Left hindlimb (tissue), 1 donor: ENCODE measurements at regions not wholly inside any gene's neighbourhood (a gene's known extent, or its start where the extent isn't known, plus 50 kb on each side); places are given as distances from the start of the nearest gene placed in this dataset.

Experiments
- DNase-seq: peaks from one replicate; pipeline ENCODE4 v3.0.0-alpha.2; 2018

- DNase-seq: no peak
Observed at GRCh38 chr12:28601570-28602058, 411.4 kb downstream of the CCDC91 start.

GRCh38 chr12:28602786-28603185 lies 412.5 kb downstream of the CCDC91 start:
- no peak for DNase-seq

- DNase-seq: no peak
Observed at GRCh38 chr12:28603239-28603638, 413.0 kb downstream of the CCDC91 start.

GRCh38 chr12:28603801-28604200 lies 413.5 kb downstream of the CCDC91 start:
- no peak for DNase-seq

DNA sequence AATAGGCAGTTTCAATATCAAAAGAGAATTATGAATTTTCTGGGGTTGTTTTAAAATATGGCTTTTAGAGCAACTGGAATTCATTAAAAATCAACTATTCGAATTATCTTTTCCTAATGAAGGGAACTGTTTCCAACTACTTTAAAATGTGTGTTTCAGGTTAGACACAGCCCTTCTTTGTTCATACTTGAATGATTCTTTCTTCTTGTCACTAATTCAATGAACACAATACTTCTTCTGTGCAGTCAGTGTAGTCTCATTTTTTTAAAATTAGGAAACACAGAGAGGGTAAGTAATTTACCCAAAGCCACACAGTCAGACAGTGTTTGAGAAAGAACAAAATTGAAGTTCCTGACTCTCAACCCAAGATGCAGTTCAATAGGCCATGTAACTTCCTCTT lies 414.0 kb downstream of the CCDC91 start:
- no peak for DNase-seq

DNA sequence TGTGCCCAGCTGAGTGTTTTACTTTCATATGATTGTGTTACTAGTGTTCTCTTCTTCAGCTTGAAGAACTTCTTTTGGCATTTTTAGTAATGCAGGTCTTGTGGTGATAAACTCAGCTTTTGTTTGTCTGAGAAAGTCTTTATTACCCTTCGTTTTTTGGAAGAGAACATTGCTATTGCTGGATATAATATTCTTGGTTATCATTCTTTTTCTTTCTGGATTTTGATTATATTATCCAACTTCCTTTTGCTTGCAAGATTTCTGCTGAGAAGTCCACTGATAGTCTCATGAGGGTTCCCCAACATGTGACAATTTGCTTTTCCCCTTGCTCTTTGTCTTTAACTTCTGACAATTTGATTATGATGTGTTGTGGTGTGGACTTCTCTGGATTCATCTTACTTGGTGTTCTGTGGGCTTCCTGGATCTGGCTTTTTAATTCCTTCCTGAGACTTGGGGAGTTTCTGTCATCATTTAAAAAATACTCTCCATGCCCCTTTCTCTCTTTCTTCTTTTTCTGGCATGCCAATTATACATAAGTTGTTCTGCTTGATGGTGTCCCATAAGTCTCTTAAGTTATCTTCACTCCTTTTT lies 416.8 kb downstream of the CCDC91 start:
- no peak for DNase-seq

DNA sequence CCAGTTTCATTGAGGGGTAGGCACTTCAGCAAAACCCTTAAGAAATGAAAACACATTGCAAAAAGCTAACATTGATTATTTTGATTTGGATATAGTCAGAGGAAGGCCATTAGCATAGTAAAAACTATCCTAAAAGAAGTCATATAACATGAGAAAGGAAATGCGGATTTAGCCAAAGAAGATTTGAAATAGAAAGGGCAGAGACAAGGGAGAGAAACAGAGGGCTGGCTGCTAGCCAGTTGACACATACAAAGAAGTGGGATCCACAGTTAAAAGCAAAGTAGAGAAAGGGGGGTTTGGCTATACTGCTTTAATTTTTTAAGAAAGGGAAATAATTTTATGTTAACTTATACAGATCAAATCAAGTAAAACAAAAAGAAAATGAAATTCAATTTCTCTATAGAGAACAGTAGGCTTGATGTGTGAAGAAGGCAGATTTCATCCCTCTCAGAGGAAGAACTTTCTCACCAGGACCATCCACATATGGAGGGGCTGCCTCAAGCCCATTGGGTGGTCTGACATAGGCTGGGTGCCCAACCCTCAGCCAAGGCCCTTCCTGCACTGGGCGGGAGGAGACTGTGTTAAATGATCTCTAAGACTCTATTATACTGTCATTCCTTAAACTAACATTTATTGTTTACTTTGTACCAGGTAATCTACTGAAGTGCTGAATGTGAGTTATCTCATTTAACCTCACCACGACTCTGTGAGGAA lies 420.3 kb downstream of the CCDC91 start:
- no peak for DNase-seq

GRCh38 chr12:28611115-28611435 lies 420.8 kb downstream of the CCDC91 start:
- DNase-seq: no peak

- DNase-seq: no peak
Observed at GRCh38 chr12:28611449-28611848, 421.2 kb downstream of the CCDC91 start.

- DNase-seq: no peak
Observed at GRCh38 chr12:28618171-28618570, 427.9 kb downstream of the CCDC91 start.

DNA sequence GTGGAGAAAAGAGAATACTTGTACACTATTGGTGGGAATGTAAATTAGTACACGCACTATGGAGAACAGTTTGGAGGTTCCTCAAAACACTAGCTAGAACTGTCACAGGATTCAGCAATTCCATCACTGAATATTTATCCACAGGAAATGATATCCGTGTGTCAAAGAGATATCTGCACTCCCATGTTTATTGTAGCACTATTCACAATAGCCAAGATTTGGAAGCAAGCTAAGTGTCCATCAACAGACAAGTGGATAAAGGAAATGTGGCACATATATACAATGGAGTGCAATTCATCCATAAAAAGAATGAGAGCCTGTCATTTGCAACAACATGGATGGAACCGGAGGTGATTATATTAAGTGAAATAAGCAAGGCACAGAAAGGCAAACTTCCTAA lies 428.5 kb downstream of the CCDC91 start:
- DNase-seq: no peak

DNA sequence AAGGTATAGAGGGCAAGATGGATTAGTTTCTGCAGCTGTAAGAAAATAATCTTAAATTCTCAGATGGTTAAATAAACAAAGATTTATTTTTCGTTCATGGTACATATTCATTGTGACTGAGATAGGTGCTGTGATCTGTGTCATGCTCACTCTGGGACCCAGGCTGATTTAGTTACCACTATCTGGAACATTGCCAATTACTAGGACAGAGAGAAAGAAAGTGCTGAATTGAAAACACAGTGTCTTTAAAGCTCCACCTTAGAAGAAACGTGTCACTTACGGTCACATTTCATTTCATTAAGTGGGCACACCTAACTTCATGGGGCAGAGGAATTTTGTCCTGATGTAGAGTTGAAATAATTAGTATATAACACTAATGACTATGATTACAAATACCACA lies 430.0 kb downstream of the CCDC91 start:
- DNase-seq: no peak

- DNase-seq: no peak
Observed at GRCh38 chr12:28622406-28622805, 432.1 kb downstream of the CCDC91 start.

DNA sequence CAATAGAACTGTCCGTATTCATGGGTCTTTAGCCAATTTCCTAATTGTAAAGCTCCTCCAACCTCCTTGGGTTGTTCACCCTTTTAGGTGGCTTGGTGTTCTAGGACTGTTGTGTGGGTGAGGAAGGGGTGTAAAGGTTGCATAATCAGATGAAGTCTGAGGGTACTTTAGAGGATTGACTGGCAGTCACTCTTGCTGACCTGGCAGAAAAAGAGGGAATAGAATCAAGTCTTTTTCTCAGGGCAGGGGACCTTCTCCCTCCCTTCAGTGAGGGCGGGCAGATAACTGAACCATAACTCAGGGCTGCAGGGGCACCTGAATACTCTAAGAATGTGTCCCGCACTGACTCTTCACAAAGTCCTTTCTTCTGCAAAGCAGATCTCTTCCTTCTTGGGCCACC lies 436.2 kb downstream of the CCDC91 start:
- DNase-seq: no peak

- peak; percentile 33 for DNase-seq
Observed at GRCh38 chr12:28629691-28630090, 439.4 kb downstream of the CCDC91 start.

DNA sequence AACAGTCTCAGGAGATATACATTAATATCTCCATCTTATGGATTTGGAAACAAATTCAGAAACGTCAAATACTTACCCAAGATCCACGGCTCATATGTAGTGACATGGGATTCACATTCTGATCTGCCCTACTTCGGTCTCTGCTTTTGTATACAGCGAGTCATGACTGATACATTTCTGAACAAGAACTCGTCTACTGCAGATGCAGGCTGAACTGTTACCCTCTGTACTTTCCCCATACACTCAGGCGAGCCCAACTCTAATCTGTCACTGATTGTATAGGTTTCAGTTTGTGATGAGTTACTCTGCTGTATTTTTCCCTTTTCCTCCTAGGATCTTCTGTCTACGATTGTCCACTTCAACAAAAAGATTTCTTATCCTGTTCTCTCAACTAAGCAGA lies 441.6 kb downstream of the CCDC91 start:
- DNase-seq: no peak

GRCh38 chr12:28640519-28640918 lies 450.3 kb downstream of the CCDC91 start:
- no peak for DNase-seq

- no peak for DNase-seq
Observed at GRCh38 chr12:28645436-28645835, 455.2 kb downstream of the CCDC91 start.

DNA sequence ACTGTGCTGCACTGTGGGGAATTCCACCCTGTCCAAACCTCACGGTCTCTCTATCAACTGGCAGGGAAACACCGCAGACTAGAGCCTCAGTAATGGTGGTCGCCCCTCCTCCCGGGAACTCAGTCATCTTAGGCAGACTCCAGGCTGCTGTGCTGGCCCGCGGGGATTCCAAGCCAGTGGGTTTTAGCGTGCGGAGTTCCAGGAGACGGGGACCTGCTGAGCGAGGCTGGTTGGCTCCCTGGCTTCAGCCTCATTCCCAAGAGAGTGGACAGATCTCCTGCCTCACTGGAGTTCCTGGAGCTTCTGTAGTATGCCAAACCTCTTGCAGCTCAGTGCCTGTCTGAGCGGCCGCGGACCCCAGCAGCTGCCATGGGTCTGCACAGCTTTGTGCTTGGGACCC lies 455.6 kb downstream of the CCDC91 start:
- DNase-seq: no peak

GRCh38 chr12:28650906-28651305 lies 460.6 kb downstream of the CCDC91 start:
- DNase-seq: no peak

GRCh38 chr12:28652239-28652638 lies 462.0 kb downstream of the CCDC91 start:
- DNase-seq: no peak

GRCh38 chr12:28681980-28682379 lies 467.1 kb upstream of the FAR2 start:
- no peak for DNase-seq

- DNase-seq: no peak
Observed at GRCh38 chr12:28683366-28683765, 465.7 kb upstream of the FAR2 start.

- DNase-seq: no peak
Observed at GRCh38 chr12:28689398-28690175, 459.5 kb upstream of the FAR2 start.
